Keratinocyte (primary cell): ENCODE measurements at regions not wholly inside any gene's neighbourhood (a gene's known extent, or its start where the extent isn't known, plus 50 kb on each side); places are given as distances from the start of the nearest gene placed in this dataset.

Experiments used
- EZH2 ChIP-seq: IDR thresholded peaks from one replicate; pipeline ENCODE4 v1.6.1; 2012; ENCODE audit warnings: inconsistent platforms, mild to moderate bottlenecking, low read length, moderate library complexity
- TF ChIP-seq, protein P1 (sequence below), 3 experiments: IDR thresholded peaks in 1 of 3; conservative IDR thresholded peaks in 1 of 3; optimal IDR thresholded peaks in 1 of 3; 2 replicates in 2 of 3; 3 replicates in 1 of 3; pipeline versions ENCODE3 to v1.5.1; 2011; ENCODE audit warnings: low read length in 3 of 3, mild to moderate bottlenecking in 3 of 3, moderate library complexity in 2 of 3, control low read depth in 1 of 3, inconsistent platforms in 1 of 3; ENCODE audit not compliant: insufficient read depth in 2 of 3; ENCODE audit errors: extremely low read depth in 1 of 3

DNA sequence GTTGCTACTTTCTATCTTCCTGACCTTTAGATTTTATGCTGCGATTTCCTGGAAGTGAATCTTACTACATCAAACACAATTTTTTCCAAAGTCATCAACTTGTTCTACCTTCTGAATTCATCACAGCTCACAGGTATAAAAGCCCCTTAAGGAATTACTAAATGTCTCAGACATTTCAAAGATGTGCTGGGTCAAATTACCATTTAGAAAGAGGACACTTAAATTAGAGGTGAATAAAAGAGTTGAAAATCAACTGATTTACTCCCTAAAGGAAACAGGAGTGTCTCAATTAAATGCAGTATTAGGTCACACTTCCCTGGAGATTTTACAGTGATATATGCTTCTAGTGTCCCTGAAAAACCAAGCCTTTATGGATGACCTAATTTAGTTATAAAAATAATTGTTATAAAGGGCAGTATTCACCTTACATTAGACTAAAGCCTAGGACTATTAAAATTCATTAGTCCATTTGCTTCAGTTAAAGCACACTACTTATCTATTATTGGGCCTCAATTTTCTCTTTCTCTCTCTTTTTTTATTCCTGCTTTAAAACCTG is 128.8 kb downstream of the GMNC start:
- TF ChIP-seq, protein P1, sequence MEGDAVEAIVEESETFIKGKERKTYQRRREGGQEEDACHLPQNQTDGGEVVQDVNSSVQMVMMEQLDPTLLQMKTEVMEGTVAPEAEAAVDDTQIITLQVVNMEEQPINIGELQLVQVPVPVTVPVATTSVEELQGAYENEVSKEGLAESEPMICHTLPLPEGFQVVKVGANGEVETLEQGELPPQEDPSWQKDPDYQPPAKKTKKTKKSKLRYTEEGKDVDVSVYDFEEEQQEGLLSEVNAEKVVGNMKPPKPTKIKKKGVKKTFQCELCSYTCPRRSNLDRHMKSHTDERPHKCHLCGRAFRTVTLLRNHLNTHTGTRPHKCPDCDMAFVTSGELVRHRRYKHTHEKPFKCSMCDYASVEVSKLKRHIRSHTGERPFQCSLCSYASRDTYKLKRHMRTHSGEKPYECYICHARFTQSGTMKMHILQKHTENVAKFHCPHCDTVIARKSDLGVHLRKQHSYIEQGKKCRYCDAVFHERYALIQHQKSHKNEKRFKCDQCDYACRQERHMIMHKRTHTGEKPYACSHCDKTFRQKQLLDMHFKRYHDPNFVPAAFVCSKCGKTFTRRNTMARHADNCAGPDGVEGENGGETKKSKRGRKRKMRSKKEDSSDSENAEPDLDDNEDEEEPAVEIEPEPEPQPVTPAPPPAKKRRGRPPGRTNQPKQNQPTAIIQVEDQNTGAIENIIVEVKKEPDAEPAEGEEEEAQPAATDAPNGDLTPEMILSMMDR (optimal IDR thresholded peaks at IDR 0.05 in 1 of 3, IDR thresholded peaks at IDR 0.05 in 1 of 3, conservative IDR thresholded peaks at IDR 0.05 in 1 of 3; ENCODE audit: extremely low read depth in 1 of 3, insufficient read depth in 2 of 3, low read length in 3 of 3): no peak
- TF ChIP-seq EZH2: no peak
